Panc1 (cell line): ENCODE measurements at regions not wholly inside any gene's neighbourhood (a gene's known extent, or its start where the extent isn't known, plus 50 kb on each side); places are given as distances from the start of the nearest gene placed in this dataset.

Source experiments
- ATAC-seq: fragments of 200-7000 bp; cut with Tn5 transposase; 2 replicates; pipeline ENCODE4 v1.9.1; 2020; ENCODE audit warnings: mild to moderate bottlenecking, moderate library complexity
- BruUV-seq: library from RNA; stranded (reverse); fragments of 400-500 nt; replicated peaks from 2 replicates; lab custom pipeline; 2021; lab: Mats Ljungman, UMichigan
- CTCF ChIA-PET: fragments of 300-600 bp; sonication (Branson Sonifier 250); formaldehyde crosslinking; loops from one replicate; lab custom pipeline; 2022; ENCODE audit warnings: antibody characterized with exemption; lab: Charles Lee
- POLR2A ChIA-PET: fragments of 300-600 bp; sonication (Branson Sonifier 250); formaldehyde crosslinking; loops from one replicate; lab custom pipeline; 2022; ENCODE audit warnings: antibody characterized with exemption; lab: Charles Lee
- DNase-seq: peaks from one replicate; pipeline ENCODE4 v3.0.0-alpha.2; 2010; ENCODE audit warnings: low read depth, low spot score
- H3K27ac ChIP-seq: 2 replicates; pipeline ENCODE4 v1.5.1; 2011; ENCODE audit warnings: mild to moderate bottlenecking, low read length, inconsistent platforms
- H3K27me3 ChIP-seq: fragments of 200-500 bp; sonication (Bioruptor generic); 2 replicates; pipeline ENCODE4 v1.6.0; 2014; ENCODE audit warnings: low read length, inconsistent platforms; ENCODE audit not compliant: control insufficient read depth, insufficient read depth
- H3K36me3 ChIP-seq: fragments of 200-500 bp; sonication (Bioruptor generic); 2 replicates; pipeline ENCODE4 v1.5.1; 2014; ENCODE audit warnings: inconsistent platforms, mild to moderate bottlenecking, low read length, moderate library complexity; ENCODE audit not compliant: control insufficient read depth, insufficient read depth
- H3K4me1 ChIP-seq: 2 replicates; pipeline ENCODE4 v1.5.1; 2011; ENCODE audit warnings: inconsistent platforms, mild to moderate bottlenecking, low read length, moderate library complexity; ENCODE audit not compliant: control insufficient read depth, insufficient read depth
- H3K4me3 ChIP-seq, 2 experiments: 2 replicates each; pipeline ENCODE4 v1.5.1; 2011 to 2012; ENCODE audit warnings: low read depth in 2 of 2, low read length in 2 of 2, mild to moderate bottlenecking in 2 of 2, inconsistent platforms in 1 of 2, moderate library complexity in 1 of 2
- H3K9me3 ChIP-seq: fragments of 200-500 bp; sonication (Bioruptor generic); 2 replicates; pipeline ENCODE4 v1.5.1; 2014; ENCODE audit warnings: low read depth, mild to moderate bottlenecking, inconsistent platforms, low read length, moderate library complexity; ENCODE audit not compliant: control insufficient read depth, insufficient read depth
- CTCF ChIP-seq: fragments of 450-650 bp; IDR thresholded peaks from 2 replicates; pipeline ENCODE4 v1.5.1; 2017; ENCODE audit warnings: mild to moderate bottlenecking
- POLR2AphosphoS5 ChIP-seq: IDR thresholded peaks from 2 replicates; pipeline ENCODE4 v1.6.1; 2012; ENCODE audit warnings: mild to moderate bottlenecking, low read depth, low read length, moderate library complexity
- REST ChIP-seq, 2 experiments: IDR thresholded peaks; 2 replicates each; pipeline ENCODE4 v1.6.1; 2011 to 2012; ENCODE audit warnings: low read depth in 2 of 2, control low read depth in 1 of 2, low read length in 1 of 2, mild to moderate bottlenecking in 1 of 2, moderate library complexity in 1 of 2; ENCODE audit not compliant: insufficient read depth in 1 of 2
- SIN3A ChIP-seq: IDR thresholded peaks from 2 replicates; pipeline ENCODE4 v1.6.1; 2012; ENCODE audit warnings: low read depth, mild to moderate bottlenecking, low read length, moderate library complexity, borderline replicate concordance; ENCODE audit not compliant: insufficient read depth
- TCF7L2 ChIP-seq: IDR thresholded peaks from 2 replicates; pipeline ENCODE4 v1.6.1; 2011; ENCODE audit warnings: mild to moderate bottlenecking, low read depth, low read length, inconsistent platforms
- in situ Hi-C: cut with HindIII; loops from 2 replicates; pipeline ENCODE4 v1.10.0; 2016; ENCODE audit warnings: low sequenced_read_pairs, low pct_unique_long_range_greater_than_20kb
- intact Hi-C: fragments of 100-400 bp; cut with micrococcal nuclease; formaldehyde crosslinking; loops from one replicate; pipeline ENCODE4 v1.10.0; 2022; ENCODE audit not compliant: unreplicated experiment

- no peak for DNase-seq
- H3K4me3 ChIP-seq = no peak overlapping the region
- peaks cover 21% of the 10 kb centered on the region; the same call in 1 of the 2 replicates for H3K4me1 ChIP-seq
- H3K36me3 ChIP-seq = no peaks in the 10 kb centered on the region
- intact Hi-C loops (loop anchor here (5.0 kb wide), 1 partner anchor 601 kb away; no protein-coding TSS in a partner anchor), in situ Hi-C loops (no loop called here)
- no TSS peak for BruUV-seq
- ChIA-PET POLR2A (no interaction called here), CTCF (no interaction called here)
- TF ChIP-seq CTCF = no peak
- no peak for TF ChIP-seq SIN3A
- TF ChIP-seq POLR2AphosphoS5 = no peak
- no peak for TF ChIP-seq REST (IDR thresholded peaks at IDR 0.05; ENCODE audit: insufficient read depth in 1 of 2, low read depth in 2 of 2, low read length in 1 of 2)
- TF ChIP-seq TCF7L2 = no peak
- H3K27me3 ChIP-seq = peaks cover 28% of the 10 kb centered on the region
- H3K9me3 ChIP-seq = no peaks in the 10 kb centered on the region
- no peak for ATAC-seq
- no peak overlapping the region for H3K27ac ChIP-seq
These were observed 293.8 kb upstream of the NFE2L3 start for GRCh38 chr7:25858200-25858524.

GRCh38 chr7:25858525-25859411 lies 293.2 kb upstream of the NFE2L3 start:
- Histone ChIP-seq H3K4me1 (peaks cover 26% of the 10 kb centered on the region; the same call in 1 of the 2 replicates), H3K27me3 (peaks cover 24% of the 10 kb centered on the region), H3K9me3 (no peaks in the 10 kb centered on the region), H3K27ac (no peak overlapping the region), H3K36me3 (no peaks in the 10 kb centered on the region), H3K4me3 (no peak overlapping the region)
- POLR2A ChIA-PET = no interaction called here
- intact Hi-C loops = loop anchor here (5.0 kb wide), 1 partner anchor 601 kb away; no protein-coding TSS in a partner anchor
- DNase-seq (no peak), ATAC-seq (no peak)
- CTCF ChIA-PET = no interaction called here
- no TSS peak for BruUV-seq
- in situ Hi-C loops = no loop called here
- TF ChIP-seq POLR2AphosphoS5 = no peak
- TF ChIP-seq CTCF = no peak
- TF ChIP-seq TCF7L2 = no peak
- TF ChIP-seq SIN3A = no peak
- TF ChIP-seq REST (IDR thresholded peaks at IDR 0.05; ENCODE audit: insufficient read depth in 1 of 2, low read depth in 2 of 2, low read length in 1 of 2) = no peak
